ENCODE measurements at regions not wholly inside any gene's neighbourhood (a gene's known extent, or its start where the extent isn't known, plus 50 kb on each side); places are given as distances from the start of the nearest gene placed in this dataset.

DNA sequence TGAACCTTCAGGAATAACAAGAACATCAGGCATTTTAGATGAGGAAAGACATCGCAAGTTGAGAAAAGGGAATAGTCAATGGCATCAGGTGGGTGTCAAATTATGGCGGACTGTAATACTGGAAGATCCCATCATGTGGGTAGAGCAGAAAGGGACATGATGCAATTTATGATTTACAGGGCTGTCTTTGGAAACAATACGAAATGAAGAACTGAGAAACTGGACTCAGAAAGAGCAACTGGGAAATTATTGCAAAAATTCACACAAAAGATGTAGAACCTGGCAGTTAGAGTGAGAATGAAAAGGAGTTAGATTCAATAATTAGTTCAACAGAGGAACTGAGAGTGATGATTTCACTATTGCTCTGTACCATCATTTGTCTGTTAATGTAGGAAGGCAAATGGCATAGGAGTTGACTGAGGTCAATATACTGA, 1635.0 kb upstream of the ACVR2A start:
- no peaks in the 10 kb centered on the region for H3K36me3 ChIP-seq (ENCODE audit: control insufficient read depth in 1 of 2, insufficient read depth in 2 of 2, low read length in 2 of 2)
- no peaks in the 10 kb centered on the region for H3K9me3 ChIP-seq (ENCODE audit: control insufficient read depth in 1 of 2, insufficient read depth in 1 of 2, low read depth in 1 of 2, low read length in 2 of 2)
- no TSS peak for BruUV-seq (replicated peaks)
- H3K79me2 ChIP-seq (ENCODE audit: insufficient read depth, low read length): no peaks in the 10 kb centered on the region
- no peaks in the 10 kb centered on the region for H3K9me2 ChIP-seq (ENCODE audit: insufficient read depth)
- H3K4me2 ChIP-seq (ENCODE audit: low read length): no peak overlapping the region
- no peak for ATAC-seq
- ChIA-PET CTCF (no interaction called here), POLR2A (no interaction called here), RAD21 (ENCODE audit: low non-redundant PET in 1 of 2, low total read pairs in 2 of 2, uncharacterized antibody in 2 of 2, unreplicated experiment in 2 of 2) (no interaction called here)
- TF ChIP-seq SIN3A (IDR thresholded peaks at IDR 0.05; ENCODE audit: low read depth): no peak
- no peak for TF ChIP-seq TCF7L2 (IDR thresholded peaks at IDR 0.05; ENCODE audit: borderline replicate concordance, extremely low read depth, insufficient read depth, insufficient read length)
- TF ChIP-seq SRF (IDR thresholded peaks at IDR 0.05; ENCODE audit: low read depth): no peak
- DNase-seq (ENCODE audit: low read depth, low spot score): no peak
- no peak overlapping the region for H3K27ac ChIP-seq (ENCODE audit: low read depth, low read length)
- no peaks in the 10 kb centered on the region for H3K27me3 ChIP-seq (ENCODE audit: insufficient read depth, low read length)
- no peak overlapping the region for H2AFZ ChIP-seq (ENCODE audit: low read depth, low read length, poor library complexity, severe bottlenecking)
- no peak overlapping the region for H3K4me3 ChIP-seq (replicated peaks in 1 of 2; ENCODE audit: low read depth in 1 of 2, low read length in 2 of 2)
- intact Hi-C loops (cut with micrococcal nuclease): no loop called here
- no peaks in the 10 kb centered on the region for H3K4me1 ChIP-seq (ENCODE audit: control insufficient read depth in 1 of 2, insufficient read depth in 2 of 2, low read length in 2 of 2)
- H4K20me1 ChIP-seq (ENCODE audit: insufficient read depth): no peaks in the 10 kb centered on the region
- H3K9ac ChIP-seq (ENCODE audit: low read length): no peak overlapping the region

- H2AFZ ChIP-seq (ENCODE audit: low read depth, low read length, poor library complexity, severe bottlenecking): no peak overlapping the region
- no peaks in the 10 kb centered on the region for H3K27me3 ChIP-seq (ENCODE audit: insufficient read depth, low read length)
- H4K20me1 ChIP-seq (ENCODE audit: insufficient read depth): no peaks in the 10 kb centered on the region
- intact Hi-C loops (cut with micrococcal nuclease): no loop called here
- no peaks in the 10 kb centered on the region for H3K36me3 ChIP-seq (ENCODE audit: control insufficient read depth in 1 of 2, insufficient read depth in 2 of 2, low read length in 2 of 2)
- DNase-seq (ENCODE audit: low read depth, low spot score): no peak
- ChIA-PET CTCF (no interaction called here), POLR2A (no interaction called here), RAD21 (ENCODE audit: low non-redundant PET in 1 of 2, low total read pairs in 2 of 2, uncharacterized antibody in 2 of 2, unreplicated experiment in 2 of 2) (no interaction called here)
- no peaks in the 10 kb centered on the region for H3K79me2 ChIP-seq (ENCODE audit: insufficient read depth, low read length)
- no peak overlapping the region for H3K27ac ChIP-seq (ENCODE audit: low read depth, low read length)
- no peak overlapping the region for H3K9ac ChIP-seq (ENCODE audit: low read length)
- no peak overlapping the region for H3K4me3 ChIP-seq (replicated peaks in 1 of 2; ENCODE audit: low read depth in 1 of 2, low read length in 2 of 2)
- no peak overlapping the region for H3K4me2 ChIP-seq (ENCODE audit: low read length)
- no peak for ATAC-seq
- no peaks in the 10 kb centered on the region for H3K4me1 ChIP-seq (ENCODE audit: control insufficient read depth in 1 of 2, insufficient read depth in 2 of 2, low read length in 2 of 2)
- TF ChIP-seq POLR2AphosphoS5 (IDR thresholded peaks at IDR 0.05; ENCODE audit: low read depth, low read length) (no peak), TCF7L2 (IDR thresholded peaks at IDR 0.05; ENCODE audit: borderline replicate concordance, extremely low read depth, insufficient read depth, insufficient read length) (no peak), CEBPB (IDR thresholded peaks at IDR 0.05; ENCODE audit: low read depth) (no peak), CBX3 (IDR thresholded peaks at IDR 0.05; ENCODE audit: low read depth) (no peak)
- H3K9me3 ChIP-seq (ENCODE audit: control insufficient read depth in 1 of 2, insufficient read depth in 1 of 2, low read depth in 1 of 2, low read length in 2 of 2): no peaks in the 10 kb centered on the region
- no TSS peak for BruUV-seq (replicated peaks)
- no peaks in the 10 kb centered on the region for H3K9me2 ChIP-seq (ENCODE audit: insufficient read depth)
Measured at GRCh38 chr2:146207901-146208300, 1636.9 kb upstream of the ACVR2A start.
